H1 (cell line): ENCODE measurements at regions not wholly inside any gene's neighbourhood (a gene's known extent, or its start where the extent isn't known, plus 50 kb on each side); places are given as distances from the start of the nearest gene placed in this dataset.

Experiments
- CREB1 ChIP-seq: IDR thresholded peaks from 2 replicates; pipeline ENCODE4 v1.6.1; 2012; ENCODE audit warnings: inconsistent platforms
- RAD21 ChIP-seq, 2 experiments: IDR thresholded peaks in 1 of 2; conservative IDR thresholded peaks in 1 of 2; 2 replicates each; pipeline ENCODE4 v1.6.1; 2011; ENCODE audit warnings: low read depth in 2 of 2, low read length in 2 of 2, improper control_type of control experiment in 1 of 2, inconsistent platforms in 1 of 2, mild to moderate bottlenecking in 1 of 2, moderate library complexity in 1 of 2
- TF ChIP-seq, protein P1 (sequence below), 3 experiments: IDR thresholded peaks; 1 replicate in 2 of 3; 2 replicates in 1 of 3; pipeline versions ENCODE4 v1.5.1 to v1.6.1; 2011; ENCODE audit warnings: low read length in 3 of 3, mild to moderate bottlenecking in 3 of 3, inconsistent platforms in 2 of 3, low read depth in 1 of 3, moderate library complexity in 1 of 3; ENCODE audit not compliant: insufficient read depth in 1 of 3; ENCODE audit errors: control extremely low read depth in 1 of 3

DNA sequence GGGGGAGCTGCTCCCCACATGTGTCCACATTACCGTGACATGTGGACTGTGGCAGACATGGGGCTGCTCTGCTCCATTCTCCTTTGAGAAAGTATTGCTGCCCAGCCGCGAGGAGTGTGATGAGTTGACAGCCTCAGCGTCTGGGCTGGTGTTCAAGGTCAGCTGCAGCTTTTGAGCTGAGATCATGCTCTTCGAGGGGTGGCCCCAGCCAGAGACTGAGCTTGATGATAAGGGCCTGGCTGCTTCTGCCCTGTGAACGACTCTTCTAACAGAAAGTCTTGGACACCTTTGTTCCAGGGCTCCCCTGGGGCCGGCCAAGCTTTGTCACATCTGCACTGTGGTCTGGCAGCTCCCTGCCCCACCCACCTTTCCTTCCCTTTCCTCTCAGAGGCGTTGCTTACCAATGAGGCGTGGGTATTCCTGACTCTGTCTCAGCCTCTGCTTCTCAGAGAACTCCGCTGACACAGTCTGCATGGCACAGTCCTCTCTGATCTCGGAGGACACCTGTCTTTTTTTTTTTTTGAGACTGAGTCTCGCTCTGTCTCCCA is 86.6 kb downstream of the CHRD start:
- TF ChIP-seq, protein P1, sequence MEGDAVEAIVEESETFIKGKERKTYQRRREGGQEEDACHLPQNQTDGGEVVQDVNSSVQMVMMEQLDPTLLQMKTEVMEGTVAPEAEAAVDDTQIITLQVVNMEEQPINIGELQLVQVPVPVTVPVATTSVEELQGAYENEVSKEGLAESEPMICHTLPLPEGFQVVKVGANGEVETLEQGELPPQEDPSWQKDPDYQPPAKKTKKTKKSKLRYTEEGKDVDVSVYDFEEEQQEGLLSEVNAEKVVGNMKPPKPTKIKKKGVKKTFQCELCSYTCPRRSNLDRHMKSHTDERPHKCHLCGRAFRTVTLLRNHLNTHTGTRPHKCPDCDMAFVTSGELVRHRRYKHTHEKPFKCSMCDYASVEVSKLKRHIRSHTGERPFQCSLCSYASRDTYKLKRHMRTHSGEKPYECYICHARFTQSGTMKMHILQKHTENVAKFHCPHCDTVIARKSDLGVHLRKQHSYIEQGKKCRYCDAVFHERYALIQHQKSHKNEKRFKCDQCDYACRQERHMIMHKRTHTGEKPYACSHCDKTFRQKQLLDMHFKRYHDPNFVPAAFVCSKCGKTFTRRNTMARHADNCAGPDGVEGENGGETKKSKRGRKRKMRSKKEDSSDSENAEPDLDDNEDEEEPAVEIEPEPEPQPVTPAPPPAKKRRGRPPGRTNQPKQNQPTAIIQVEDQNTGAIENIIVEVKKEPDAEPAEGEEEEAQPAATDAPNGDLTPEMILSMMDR (IDR thresholded peaks at IDR 0.05; ENCODE audit: control extremely low read depth in 1 of 3, insufficient read depth in 1 of 3, low read depth in 1 of 3, low read length in 3 of 3), result no peak
- TF ChIP-seq RAD21 (IDR thresholded peaks at IDR 0.05 in 1 of 2, conservative IDR thresholded peaks at IDR 0.05 in 1 of 2; ENCODE audit: low read depth in 2 of 2, low read length in 2 of 2) (no peak), CREB1 (no peak)
